Stimulated activated CD4-positive, alpha-beta T cell treated with anti-CD3 and anti-CD28 coated beads, Interleukin-1b, Interleukin-23, amount 100 ng/mL, for 4 hours (primary cell): ENCODE measurements at regions not wholly inside any gene's neighbourhood (a gene's known extent, or its start where the extent isn't known, plus 50 kb on each side); places are given as distances from the start of the nearest gene placed in this dataset.

Experiments
- DNase-seq, 2 donors: peaks; one replicate each; pipeline ENCODE4 v3.0.0-alpha.2; 2020; ENCODE audit warnings: low read depth in 2 of 2

DNA sequence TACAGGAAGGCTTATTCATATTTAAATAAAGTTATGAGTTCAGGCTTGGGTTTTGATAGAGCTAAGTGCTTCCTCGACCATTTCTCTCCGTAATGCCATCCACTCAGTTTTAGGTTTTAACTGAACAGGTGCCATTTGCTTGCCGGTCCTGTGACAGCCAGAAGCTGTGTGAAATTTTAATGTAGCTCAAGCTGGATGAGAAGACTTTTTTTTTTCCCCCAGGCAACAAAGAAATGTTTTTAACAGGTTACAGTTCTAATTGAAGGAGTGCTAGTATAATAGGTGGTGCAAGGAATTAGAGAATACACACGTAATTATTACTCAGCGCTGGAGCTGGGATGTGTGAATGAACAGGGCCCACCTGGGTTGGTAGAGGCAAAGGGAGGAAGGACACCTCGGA is 502.3 kb downstream of the AACS start:
- no peak for DNase-seq

DNA sequence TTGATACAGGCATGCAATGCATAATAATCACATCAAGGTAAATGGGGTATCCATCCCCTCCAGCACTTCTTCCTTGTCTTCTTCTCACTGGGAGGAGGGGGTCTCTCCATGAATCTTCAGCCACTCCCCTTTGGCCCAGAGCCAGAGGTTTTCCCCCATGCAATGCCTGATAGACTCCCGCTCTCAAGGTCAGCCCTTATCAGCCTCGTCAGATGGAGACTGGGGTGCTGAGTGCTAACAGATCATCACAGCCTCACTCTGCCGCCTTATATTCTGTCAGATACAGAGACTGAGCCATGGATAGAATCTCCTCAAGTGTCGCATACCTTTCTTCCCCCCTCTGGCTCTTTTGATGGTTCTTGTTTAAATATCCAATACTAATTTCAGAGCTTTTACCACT is 503.1 kb downstream of the AACS start:
- no peak for DNase-seq

GRCh38 chr12:125573271-125573670 is 508.0 kb downstream of the AACS start:
- DNase-seq: no peak

GRCh38 chr12:125577334-125577733 is 512.1 kb downstream of the AACS start:
- no peak for DNase-seq

DNA sequence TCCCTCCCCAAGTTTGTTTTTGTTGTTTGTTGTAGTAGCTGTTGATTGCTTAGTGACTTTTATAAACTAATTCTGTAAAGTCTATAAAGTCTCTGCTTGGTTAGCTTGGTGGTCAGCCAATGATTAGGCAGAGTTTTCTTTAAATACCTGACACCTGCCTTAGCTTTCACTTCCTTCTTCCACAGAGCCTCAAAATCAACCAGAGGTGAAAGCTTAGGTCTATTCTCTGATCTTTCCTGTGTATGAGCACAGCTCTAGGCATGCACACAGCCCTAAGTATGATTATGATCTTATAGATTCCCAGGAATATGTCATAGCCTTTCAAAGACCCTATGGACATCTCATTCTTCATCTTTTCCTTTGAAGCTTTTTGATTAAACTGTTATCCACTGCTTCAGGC is 514.7 kb downstream of the AACS start:
- no peak for DNase-seq

DNA sequence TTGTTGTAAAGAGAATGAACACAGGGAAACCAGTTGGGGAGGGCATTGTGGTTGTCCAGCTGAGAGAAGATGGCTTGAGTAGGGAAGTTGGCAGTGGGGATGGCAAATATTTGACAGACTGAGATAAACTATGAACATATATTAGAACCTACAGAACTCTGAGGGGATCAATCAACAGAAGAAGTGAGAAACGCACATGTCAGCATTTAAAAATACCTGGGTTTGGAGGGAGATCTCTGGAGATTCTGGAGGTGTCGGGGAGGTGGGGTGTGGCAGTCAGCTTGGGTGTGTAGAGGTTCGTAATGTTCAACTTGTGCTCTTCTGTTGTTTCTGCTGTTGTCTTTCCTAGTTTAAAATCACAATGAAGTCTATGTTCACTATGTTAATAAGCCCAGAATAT is 517.8 kb downstream of the AACS start:
- no peak for DNase-seq

DNA sequence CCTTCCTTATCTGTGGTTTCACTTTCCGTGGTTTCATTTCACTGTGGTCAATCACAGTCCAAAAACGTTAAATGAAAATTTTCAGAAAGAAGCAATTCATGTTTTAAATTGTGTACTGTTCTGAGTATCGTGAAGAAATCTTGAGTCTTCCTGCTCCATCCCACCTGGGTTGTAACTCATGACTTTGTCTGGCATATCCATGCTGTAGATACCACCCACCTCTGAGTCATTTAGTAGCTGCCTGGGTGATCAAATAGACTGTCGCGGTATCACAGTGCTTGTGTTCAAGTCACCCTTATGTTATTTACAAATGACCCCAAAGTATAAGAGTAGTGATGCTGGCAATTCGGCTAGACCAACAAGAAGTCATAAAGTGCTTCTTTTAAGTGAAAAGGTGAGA is 521.2 kb downstream of the AACS start:
- DNase-seq: no peak

- no peak for DNase-seq
These were observed 528.0 kb downstream of the AACS start for GRCh38 chr12:125593269-125593668.

DNA sequence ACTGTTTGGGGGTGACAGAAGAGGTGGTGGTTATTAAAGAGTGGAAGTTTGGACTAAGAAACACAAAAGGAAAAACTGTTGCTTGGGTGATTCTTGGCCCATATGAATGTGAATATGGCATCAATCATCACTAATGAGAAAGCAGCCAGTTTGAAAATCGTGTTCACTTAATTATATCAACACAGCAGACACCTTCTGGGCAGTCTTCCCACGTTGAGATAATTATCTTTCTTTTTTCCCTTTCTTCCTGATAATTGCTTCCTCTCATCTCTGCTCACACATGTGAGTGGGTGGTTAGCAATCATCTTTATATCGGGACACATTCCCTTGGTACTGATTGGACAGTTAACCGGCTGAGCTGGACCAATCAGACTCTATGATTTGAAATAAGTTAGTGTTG is 539.7 kb downstream of the AACS start:
- DNase-seq: no peak

GRCh38 chr12:125606312-125606711 is 541.1 kb downstream of the AACS start:
- DNase-seq: no peak

GRCh38 chr12:125610292-125610691 is 545.1 kb downstream of the AACS start:
- no peak for DNase-seq

DNA sequence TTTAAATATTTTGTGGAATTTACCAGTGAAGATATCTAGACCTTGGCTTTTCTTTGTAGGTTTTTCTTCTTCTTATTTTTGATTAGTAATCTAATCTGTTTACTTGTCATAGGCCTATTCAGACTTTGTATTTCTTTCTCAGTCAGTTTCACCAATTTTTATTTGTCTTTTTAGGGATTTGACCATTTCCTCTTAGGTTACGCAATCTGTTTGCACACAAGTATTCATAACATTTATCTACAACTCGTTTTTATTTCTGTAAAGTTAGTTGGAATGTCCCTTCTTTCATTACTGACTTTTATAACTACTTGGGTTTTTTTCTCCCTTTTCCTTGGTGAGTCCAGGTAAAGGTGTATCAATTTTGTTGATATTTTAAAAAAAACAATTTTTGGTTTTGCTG is 545.7 kb downstream of the AACS start:
- no peak for DNase-seq

- DNase-seq: no peak
These were observed 548.8 kb downstream of the AACS start for GRCh38 chr12:125614058-125614457.

DNA sequence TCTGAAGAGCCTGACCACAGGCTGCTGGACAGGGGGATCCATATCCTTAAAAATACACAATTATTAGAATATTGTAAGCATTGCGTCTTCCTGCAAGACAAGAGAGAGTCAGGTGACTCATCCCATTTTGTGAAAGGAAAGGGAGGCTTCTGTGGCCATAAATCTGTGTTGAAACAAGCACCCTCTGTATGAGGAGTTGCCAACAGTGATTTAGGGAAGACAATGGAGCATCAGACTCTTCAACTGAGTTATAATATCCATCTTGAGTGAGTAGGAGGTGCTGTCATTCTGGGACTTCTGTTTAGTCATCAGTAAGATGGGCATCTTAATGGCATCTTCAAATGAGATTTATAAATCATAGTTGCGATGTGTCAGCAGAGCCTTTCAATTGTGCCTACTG is 554.5 kb downstream of the AACS start:
- no peak for DNase-seq

DNA sequence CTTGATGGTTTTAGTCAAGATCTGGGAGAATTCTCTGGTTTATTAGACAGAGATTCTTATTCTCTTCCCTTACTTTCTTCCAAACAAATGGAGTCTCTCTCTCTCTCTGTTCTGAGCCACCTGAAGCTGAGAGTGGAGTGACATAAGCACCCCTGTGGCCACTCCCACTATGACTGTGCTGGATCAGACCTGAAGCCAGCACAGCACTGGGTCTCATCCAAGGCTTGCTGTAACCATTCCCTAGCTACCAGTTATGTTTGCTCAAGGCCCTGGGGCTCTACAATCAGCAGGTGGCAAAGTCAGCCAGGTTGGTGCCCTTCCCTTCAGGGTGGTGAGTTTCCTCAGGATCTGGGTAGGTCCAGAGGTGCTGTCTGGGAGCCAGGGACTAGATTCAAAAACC is 568.5 kb downstream of the AACS start:
- DNase-seq: no peak

DNA sequence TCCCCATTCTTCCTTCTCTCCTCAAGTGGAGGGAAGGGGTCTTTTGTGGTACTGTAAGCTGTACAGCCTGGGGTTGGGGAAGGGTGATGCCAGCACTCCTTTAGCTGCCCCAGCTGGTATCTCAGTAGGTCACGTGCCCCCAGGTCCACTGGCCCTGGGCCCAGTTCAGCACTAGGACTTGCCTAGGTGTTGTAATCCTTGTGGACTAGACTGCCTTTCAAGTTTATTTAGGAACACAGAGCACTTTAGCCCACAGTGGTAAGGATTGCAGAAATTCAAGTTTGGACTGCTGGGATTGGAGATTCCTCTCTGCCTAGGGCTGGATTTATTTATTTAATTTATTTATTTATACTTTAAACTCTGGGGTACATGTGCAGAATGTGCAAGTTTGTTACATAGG is 569.6 kb downstream of the AACS start:
- no peak for DNase-seq

DNA sequence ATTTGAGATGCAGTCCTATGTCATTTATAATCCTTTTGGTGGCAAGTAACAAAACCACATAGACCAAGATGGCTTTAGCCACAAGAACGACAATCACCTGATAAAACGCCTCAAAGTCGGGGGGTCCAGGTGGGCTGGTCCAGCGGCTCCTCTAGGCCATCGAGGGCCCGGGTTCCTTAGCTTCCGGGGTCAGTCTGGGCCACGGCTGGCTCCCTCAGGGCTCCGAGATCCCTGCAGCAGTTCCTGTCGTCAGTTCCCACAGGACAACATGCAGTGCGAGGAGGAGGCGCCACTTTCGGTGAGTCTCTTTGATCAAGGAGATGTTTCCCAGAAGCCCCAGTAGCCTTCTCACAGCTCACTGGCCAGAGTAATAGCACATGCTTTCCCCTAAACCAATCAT is 574.6 kb downstream of the AACS start:
- no peak for DNase-seq

DNA sequence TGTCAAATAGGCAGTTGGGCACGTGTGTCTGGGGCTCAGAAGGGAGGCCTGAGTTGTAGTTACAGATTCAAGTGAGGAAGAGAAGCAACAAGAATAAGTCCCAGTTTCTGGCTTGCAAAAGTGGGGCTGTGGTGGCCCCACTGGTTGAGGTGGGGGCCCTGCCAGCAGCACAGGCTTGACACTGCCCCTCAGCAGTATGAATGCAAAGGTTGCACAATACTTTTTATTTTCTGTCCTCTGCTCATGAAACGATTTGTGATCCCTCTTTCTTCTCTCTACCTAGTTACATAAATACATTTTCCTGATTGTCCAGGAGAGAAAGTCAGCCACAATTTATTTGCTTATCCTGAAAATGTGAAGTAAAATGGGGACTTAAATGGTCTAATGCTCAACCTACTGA is 577.8 kb downstream of the AACS start:
- DNase-seq: no peak

GRCh38 chr12:125645724-125646123 is 580.5 kb downstream of the AACS start:
- DNase-seq: no peak

DNA sequence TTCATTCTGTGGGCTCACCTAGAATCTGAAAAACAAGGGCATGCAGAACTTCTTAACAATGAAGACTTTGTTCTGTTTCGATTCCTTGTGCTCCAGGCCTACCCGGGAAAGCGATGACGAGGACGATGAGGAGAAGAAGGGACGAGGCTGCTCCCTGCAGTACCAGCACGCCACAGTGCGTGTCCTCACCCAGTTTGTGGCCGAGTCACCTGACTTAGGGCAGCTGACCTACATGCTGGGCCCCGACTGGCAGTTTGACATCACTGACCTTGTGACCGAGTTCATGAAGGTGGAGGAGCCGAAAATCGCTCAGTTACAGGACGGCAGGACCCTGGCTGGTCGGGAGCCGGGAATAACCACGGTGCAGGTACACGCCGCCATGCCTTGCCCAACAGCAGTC is 585.4 kb downstream of the AACS start:
- no peak for DNase-seq

DNA sequence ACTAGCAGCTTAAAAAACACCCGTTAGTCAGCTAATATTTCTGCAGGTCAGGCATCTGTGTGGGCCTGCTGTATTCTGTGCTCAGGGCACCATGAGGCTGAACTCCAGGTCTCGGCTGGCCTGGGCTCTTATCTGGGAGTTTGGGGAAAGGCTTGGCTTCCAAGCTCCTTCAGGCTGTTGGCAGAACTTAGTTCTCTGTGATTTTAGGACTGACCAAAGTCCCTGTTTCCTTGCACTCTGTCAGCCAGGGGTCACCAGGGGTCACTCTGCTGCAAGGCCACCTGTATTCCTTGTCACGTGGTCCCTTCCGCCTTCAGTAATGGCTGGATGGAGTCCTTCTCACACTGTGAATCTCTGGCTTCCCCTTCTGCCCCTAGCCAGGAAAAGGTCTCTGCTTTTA is 586.4 kb downstream of the AACS start:
- DNase-seq: no peak

- no peak for DNase-seq
These were observed 587.4 kb downstream of the AACS start for GRCh38 chr12:125652681-125653080.

DNA sequence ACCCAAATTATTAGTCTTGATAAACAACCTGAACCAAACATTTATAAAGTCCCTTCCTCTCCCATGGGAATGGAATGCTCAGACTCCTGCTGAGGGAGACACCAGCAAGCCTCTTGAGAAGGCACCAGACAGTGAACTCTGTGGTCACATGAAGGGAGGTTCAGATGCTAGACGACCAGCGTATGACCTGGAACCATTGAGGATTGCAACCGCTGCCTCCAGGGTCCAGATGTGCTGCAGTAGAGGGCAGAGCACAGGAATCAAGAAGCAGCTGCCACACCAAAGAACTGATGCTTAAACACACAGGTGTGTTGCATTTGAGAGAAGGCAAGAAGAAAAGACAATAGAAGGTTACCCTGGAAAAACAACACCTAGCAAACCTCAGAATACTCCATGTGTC is 592.4 kb downstream of the AACS start:
- DNase-seq: no peak

- no peak for DNase-seq
These were observed 609.5 kb downstream of the AACS start for GRCh38 chr12:125674554-125675338.
